ENCODE measurements at regions not wholly inside any gene's neighbourhood (a gene's known extent, or its start where the extent isn't known, plus 50 kb on each side); places are given as distances from the start of the nearest gene placed in this dataset.

- no peak for ATAC-seq
Measured at GRCh38 chr13:63684822-63685221, 2269.2 kb upstream of the PCDH20 start.

More at GRCh38 chr13:63684822-63685221, 2269.2 kb upstream of the PCDH20 start:
- no peaks in the 10 kb centered on the region; the same call in 1 of the 2 replicates for H4K20me1 ChIP-seq (ENCODE audit: insufficient read depth)
- BruUV-seq (replicated peaks) = no TSS peak
- no peak overlapping the region for H2AFZ ChIP-seq (ENCODE audit: low read depth, low read length, poor library complexity, severe bottlenecking)
- intact Hi-C loops (cut with micrococcal nuclease) = no loop called here
- H3K9me2 ChIP-seq (ENCODE audit: insufficient read depth) = no peaks in the 10 kb centered on the region
- no peak overlapping the region for H3K9ac ChIP-seq (ENCODE audit: low read length)
- H3K4me2 ChIP-seq (ENCODE audit: low read length) = no peak overlapping the region
- RAD21 ChIA-PET (ENCODE audit: low non-redundant PET in 1 of 2, low total read pairs in 2 of 2, uncharacterized antibody in 2 of 2, unreplicated experiment in 2 of 2) = no interaction called here
- H3K4me1 ChIP-seq (ENCODE audit: control insufficient read depth in 1 of 2, insufficient read depth in 2 of 2, low read length in 2 of 2) = no peaks in the 10 kb centered on the region
- H3K27me3 ChIP-seq (ENCODE audit: insufficient read depth, low read length) = no peaks in the 10 kb centered on the region
- no peak for DNase-seq (ENCODE audit: low read depth, low spot score)
- H3K79me2 ChIP-seq (ENCODE audit: insufficient read depth, low read length) = no peaks in the 10 kb centered on the region
- no peak for TF ChIP-seq ATF3 (IDR thresholded peaks at IDR 0.05)
- no peak for TF ChIP-seq CBX3 (IDR thresholded peaks at IDR 0.05; ENCODE audit: low read depth)
- no peak for TF ChIP-seq EGR1 (IDR thresholded peaks at IDR 0.05; ENCODE audit: low read depth)
- TF ChIP-seq CEBPB (IDR thresholded peaks at IDR 0.05; ENCODE audit: low read depth) = no peak
- no peak for TF ChIP-seq REST (IDR thresholded peaks at IDR 0.05; ENCODE audit: low read depth)
- no peak for TF ChIP-seq JUND (IDR thresholded peaks at IDR 0.05)
- no peak for TF ChIP-seq ZBTB33 (IDR thresholded peaks at IDR 0.05; ENCODE audit: extremely low read depth, insufficient replicate concordance, low read length)
- no peak for TF ChIP-seq ZNF274 (IDR thresholded peaks at IDR 0.05; ENCODE audit: low read depth, low read length)
- no peak for TF ChIP-seq TCF7L2 (IDR thresholded peaks at IDR 0.05; ENCODE audit: borderline replicate concordance, extremely low read depth, insufficient read depth, insufficient read length)
- no peak for TF ChIP-seq MAX (IDR thresholded peaks at IDR 0.05)
- TF ChIP-seq ELF1 (IDR thresholded peaks at IDR 0.05; ENCODE audit: borderline replicate concordance, low read depth) = no peak
- TF ChIP-seq POLR2A (IDR thresholded peaks at IDR 0.05; ENCODE audit: borderline replicate concordance, extremely low read depth, insufficient read depth, insufficient read length) = no peak
- TF ChIP-seq SP1 (IDR thresholded peaks at IDR 0.05; ENCODE audit: low read depth) = no peak
- TF ChIP-seq CTCF (IDR thresholded peaks at IDR 0.05 in 2 of 3, conservative IDR thresholded peaks at IDR 0.05 in 1 of 3; ENCODE audit: borderline replicate concordance in 1 of 3, insufficient read depth in 1 of 3, low read depth in 2 of 3, low read length in 2 of 3) = no peak
- H3K9me3 ChIP-seq (ENCODE audit: control insufficient read depth in 1 of 2, insufficient read depth in 1 of 2, low read depth in 1 of 2, low read length in 2 of 2) = no peaks in the 10 kb centered on the region; a peak in 1 of 4 replicates
- no peak overlapping the region for H3K4me3 ChIP-seq (replicated peaks in 1 of 2; ENCODE audit: low read depth in 1 of 2, low read length in 2 of 2)
- CTCF ChIA-PET = no interaction called here
- no peaks in the 10 kb centered on the region for H3K36me3 ChIP-seq (ENCODE audit: control insufficient read depth in 1 of 2, insufficient read depth in 2 of 2, low read length in 2 of 2)
- no peak overlapping the region for H3K27ac ChIP-seq (ENCODE audit: low read depth, low read length)
- POLR2A ChIA-PET = no interaction called here

All from HCT116 (cell line).